Activated effector memory CD4-positive, alpha-beta T cell treated with Interleukin-2 at 50 U/mL for 16 hours (primary cell): ENCODE measurements at regions not wholly inside any gene's neighbourhood (a gene's known extent, or its start where the extent isn't known, plus 50 kb on each side); places are given as distances from the start of the nearest gene placed in this dataset.

Experiments used
- DNase-seq: peaks from one replicate; pipeline ENCODE4 v3.0.0-alpha.2; 2020

DNA sequence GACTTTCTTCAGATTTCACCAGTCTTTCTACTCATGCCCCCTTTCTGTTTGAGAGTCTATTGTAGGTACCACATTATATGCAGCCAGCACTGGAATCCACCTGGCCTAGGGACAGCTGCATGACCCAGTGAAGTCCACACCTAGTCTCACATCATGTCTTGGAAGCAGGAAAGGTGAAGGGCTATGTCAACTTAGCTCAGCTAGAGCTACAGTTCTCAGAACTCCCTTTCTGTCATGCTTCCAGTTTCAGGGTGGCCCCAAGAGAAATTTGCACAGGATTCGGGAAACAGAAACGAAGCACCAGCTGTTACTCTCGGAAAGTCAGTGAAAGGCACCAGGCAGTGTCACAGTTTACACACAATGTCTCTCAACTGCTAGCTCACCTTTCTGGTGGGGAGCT is 51.6 kb upstream of the NLRP1 start:
- DNase-seq, result no peak

DNA sequence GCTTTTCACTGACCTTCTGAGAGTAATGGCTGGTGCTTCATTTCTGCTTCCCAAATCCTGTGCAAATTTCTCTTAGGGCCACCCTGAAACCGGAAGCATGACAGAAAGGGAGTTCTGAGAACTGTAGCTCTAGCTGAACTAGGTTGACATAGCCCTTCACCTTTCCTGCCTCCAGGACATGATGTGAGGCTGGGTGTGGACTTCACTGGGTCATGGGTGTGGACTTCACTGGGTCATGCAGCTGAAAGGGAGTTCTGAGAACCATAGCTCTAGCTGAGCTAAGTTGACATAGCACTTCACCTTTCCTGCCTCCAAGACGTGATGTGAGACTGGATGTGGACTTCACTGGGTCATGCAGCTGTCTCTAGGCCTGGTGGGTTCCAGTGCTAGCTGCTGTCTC is 54.3 kb upstream of the NLRP1 start:
- no peak for DNase-seq

DNA sequence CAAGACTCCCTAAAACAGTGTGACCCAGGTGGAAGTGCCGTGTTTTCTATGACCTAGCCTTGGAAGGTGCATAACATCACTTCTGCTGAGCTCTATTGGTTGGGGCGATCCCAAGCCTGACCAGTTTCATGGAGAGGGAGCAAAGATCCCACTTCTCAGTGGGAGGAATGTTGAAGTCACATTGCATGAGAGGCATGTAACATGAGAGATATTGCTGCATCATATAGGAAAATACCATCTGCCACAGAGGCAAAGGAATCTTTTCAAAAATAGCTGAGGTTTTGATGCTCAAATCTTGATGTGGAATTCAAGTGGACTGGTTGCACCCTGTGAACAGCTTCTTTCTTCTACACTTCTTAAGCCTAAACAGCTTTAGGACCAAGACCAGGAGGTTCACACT is 56.4 kb upstream of the NLRP1 start:
- no peak for DNase-seq

DNA sequence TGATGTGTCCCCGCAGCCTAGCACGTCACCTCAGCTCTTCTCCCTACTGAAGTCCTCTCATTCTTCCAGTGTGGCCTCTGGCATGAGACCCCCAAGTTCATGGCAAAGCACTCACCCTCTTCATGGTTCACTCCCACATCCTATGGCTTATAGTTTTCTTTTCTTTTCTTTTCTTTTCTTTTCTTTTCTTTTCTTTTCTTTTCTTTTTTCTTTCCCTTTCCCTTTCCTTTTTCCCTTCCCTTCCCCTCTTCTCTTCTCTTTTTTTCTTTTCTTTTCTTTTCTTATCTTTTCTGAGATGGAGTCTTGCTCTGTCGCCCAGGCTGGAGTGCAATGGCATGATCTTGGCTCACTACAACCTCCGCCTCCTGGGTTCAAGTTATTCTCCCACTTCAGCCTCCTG is 58.4 kb upstream of the NLRP1 start:
- DNase-seq, result no peak

DNA sequence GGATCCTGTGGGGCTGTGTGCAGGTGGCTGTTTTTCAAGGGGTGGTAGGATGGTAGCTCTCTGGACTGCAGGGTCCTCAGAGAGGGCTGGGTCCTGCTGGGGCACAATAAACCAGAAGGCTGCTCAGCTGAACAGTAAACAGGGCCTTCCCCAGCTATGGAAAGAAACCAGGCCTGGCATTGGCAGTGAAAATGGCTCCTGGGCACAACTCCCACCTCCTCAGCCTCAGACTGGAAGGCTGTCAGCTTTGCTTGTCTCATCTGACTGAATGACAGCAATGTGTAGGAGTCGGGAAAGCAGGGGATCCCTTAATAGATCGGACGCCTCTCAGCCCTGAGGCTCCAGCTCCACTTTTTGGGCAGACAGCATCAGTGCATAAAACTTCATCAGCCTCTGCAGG is 59.8 kb upstream of the NLRP1 start:
- DNase-seq, result no peak

- DNase-seq, result no peak
These were observed 67.0 kb upstream of the NLRP1 start for GRCh38 chr17:5651348-5651747.

GRCh38 chr17:5661491-5662125 is 77.3 kb upstream of the NLRP1 start:
- no peak for DNase-seq

GRCh38 chr17:5662409-5663085 is 78.2 kb upstream of the NLRP1 start:
- no peak for DNase-seq

GRCh38 chr17:5665164-5665563 is 80.9 kb upstream of the NLRP1 start:
- no peak for DNase-seq

- DNase-seq, result no peak
These were observed 83.6 kb upstream of the NLRP1 start for GRCh38 chr17:5667871-5668270.

- DNase-seq, result no peak
These were observed 84.3 kb upstream of the NLRP1 start for GRCh38 chr17:5668557-5669138.

DNA sequence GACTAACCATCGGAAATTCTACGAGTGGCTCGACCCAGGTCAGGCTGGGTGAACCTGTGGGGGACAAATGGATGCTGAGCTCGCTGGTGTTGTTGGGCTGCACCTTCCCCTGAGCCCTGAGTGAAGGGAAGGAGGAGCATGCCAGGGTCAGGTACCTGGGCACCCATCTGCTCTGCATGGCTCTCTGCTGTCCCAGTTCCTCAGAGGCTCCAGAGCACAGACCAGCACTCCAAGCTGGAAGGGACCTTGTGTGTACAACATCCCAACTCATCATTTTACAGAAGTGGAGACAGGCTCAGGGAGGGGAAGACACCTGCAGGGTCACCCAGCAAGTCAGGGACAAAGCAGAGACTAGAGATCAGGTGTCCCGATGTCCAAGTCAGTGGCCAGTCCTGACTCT is 84.9 kb upstream of the NLRP1 start:
- DNase-seq, result no peak

DNA sequence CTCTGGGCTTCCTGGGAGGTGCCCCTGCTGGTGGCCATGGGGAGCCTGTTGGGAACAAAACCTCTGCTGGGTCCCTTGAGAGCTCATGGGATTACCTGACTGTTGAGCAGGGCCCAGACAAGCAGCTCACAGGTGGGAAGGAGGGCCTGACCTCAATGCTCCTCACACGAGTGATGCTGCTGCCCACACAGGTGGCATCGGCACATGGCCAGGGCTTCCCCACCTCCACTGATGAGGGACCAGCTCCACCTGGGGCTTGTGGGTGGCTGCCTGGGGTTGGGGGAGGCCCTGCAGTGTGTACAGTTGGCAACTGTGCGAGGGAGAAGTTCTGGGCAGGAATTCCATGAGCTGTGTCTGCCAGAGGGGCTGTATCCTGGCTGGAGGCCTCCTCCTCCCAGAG is 87.8 kb upstream of the NLRP1 start:
- DNase-seq, result no peak

- no peak for DNase-seq
These were observed 88.6 kb upstream of the NLRP1 start for GRCh38 chr17:5672815-5673430.

- no peak for DNase-seq
These were observed 91.5 kb upstream of the NLRP1 start for GRCh38 chr17:5675625-5676421.

GRCh38 chr17:5677620-5678019 is 93.3 kb upstream of the NLRP1 start:
- DNase-seq, result no peak

GRCh38 chr17:5678171-5678570 is 93.9 kb upstream of the NLRP1 start:
- no peak for DNase-seq

- DNase-seq, result no peak
These were observed 96.5 kb upstream of the NLRP1 start for GRCh38 chr17:5680766-5681165.

GRCh38 chr17:5683241-5683640 is 98.9 kb upstream of the NLRP1 start:
- no peak for DNase-seq

DNA sequence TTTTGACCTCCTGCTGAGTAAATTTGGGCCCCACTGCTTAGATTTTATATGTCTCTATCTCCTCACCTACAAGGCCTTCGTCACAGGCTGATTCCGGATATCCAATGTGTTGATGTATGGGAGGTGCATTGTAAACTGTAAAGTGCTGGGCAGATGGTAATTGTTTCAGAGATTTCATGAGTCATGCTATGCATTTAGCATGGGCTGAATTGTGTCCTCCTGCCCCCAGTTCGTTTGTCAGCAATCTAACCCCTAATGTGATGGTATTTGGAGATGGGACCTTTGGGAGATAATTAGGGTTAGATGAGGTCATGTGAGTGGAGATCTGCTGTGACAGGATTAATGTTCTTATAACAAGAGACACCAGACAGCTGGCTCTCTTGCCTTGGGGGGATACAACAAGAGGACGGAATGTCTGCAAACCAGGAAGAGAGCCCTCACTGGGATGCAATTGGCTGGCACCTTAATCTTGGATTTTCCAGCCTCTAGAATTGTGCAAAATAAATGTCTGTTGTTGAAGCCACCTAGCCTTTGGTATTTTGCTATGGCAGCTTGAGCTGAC is 101.8 kb upstream of the NLRP1 start:
- DNase-seq, result no peak

- no peak for DNase-seq
These were observed 103.3 kb upstream of the NLRP1 start for GRCh38 chr17:5687646-5688045.

DNA sequence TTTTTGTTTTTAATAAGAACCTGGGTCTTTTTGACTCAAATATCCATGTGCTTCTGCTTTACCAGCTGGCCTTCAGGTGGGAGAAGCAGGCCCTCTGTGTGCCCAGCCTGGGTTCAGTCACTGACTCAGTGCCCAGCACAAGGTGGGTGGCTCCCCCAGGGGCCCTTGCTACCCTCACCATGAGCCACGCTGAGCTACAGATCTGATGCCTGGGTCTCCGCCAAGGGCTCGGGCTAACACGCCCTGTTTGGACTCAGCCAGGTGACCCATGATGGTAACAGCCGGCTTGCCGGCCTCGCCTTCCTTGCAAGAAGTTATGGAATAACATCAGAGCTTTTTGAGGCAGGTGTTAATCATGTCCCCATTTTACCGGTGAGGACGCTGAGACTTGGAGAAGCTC is 109.5 kb upstream of the NLRP1 start:
- DNase-seq, result no peak

DNA sequence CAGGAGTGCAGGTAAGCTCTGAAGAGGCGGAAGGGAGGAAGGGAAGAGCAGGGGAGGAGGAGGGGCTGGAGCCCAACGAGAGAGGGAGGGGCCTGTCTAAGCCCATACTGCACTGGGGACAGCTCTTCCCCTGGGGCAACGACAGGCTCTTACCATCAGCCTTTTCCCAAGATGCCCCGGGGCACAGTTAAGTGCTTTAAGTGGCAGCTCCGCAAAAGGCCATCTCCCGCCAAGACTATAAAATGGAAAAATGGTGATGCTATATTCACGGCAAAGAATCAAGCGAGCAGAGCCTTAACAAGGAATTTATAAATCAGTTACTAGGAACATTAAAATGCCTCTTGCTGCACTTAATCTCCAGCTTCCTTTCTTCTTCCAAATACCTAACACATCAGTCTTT is 110.2 kb upstream of the NLRP1 start:
- no peak for DNase-seq
